Activated CD4-positive, alpha-beta T cell treated with anti-CD3 and anti-CD28 coated beads, Interleukin-2, amount 10 ng/mL, durations not matched to agents 7 days and 5 days (primary cell): ENCODE measurements at regions not wholly inside any gene's neighbourhood (a gene's known extent, or its start where the extent isn't known, plus 50 kb on each side); places are given as distances from the start of the nearest gene placed in this dataset.

Experiments
- CTCF ChIA-PET: fragments of 350-600 bp; sonication (Branson Sonifier 250); formaldehyde crosslinking; loops from one replicate; lab custom pipeline; 2021; ENCODE audit warnings: antibody characterized with exemption; lab: Charles Lee
- POLR2A ChIA-PET: fragments of 350-600 bp; sonication (Branson Sonifier 250); formaldehyde crosslinking; loops from one replicate; lab custom pipeline; 2021; ENCODE audit warnings: antibody characterized with exemption; lab: Charles Lee
- DNase-seq: peaks from one replicate; pipeline ENCODE4 v3.0.0-alpha.2; 2020
- H3K27ac Mint-ChIP-seq: one replicate; pipeline ENCODE4 v1.8.0; 2021; ENCODE audit warnings: mild to moderate bottlenecking, moderate library complexity, mixed read lengths
- H3K27me3 Mint-ChIP-seq: one replicate; pipeline ENCODE4 v1.8.0; 2021; ENCODE audit warnings: mixed read lengths
- H3K36me3 Mint-ChIP-seq: one replicate; pipeline ENCODE4 v1.8.0; 2021; ENCODE audit warnings: low read depth, mixed read lengths
- H3K4me1 Mint-ChIP-seq: one replicate; pipeline ENCODE4 v1.8.0; 2021; ENCODE audit warnings: mixed read lengths
- H3K4me3 Mint-ChIP-seq: one replicate; pipeline ENCODE4 v1.8.0; 2021; ENCODE audit warnings: mild to moderate bottlenecking, moderate library complexity, mixed read lengths
- H3K9me3 Mint-ChIP-seq: one replicate; pipeline ENCODE4 v1.8.0; 2021; ENCODE audit warnings: mixed read lengths

DNA sequence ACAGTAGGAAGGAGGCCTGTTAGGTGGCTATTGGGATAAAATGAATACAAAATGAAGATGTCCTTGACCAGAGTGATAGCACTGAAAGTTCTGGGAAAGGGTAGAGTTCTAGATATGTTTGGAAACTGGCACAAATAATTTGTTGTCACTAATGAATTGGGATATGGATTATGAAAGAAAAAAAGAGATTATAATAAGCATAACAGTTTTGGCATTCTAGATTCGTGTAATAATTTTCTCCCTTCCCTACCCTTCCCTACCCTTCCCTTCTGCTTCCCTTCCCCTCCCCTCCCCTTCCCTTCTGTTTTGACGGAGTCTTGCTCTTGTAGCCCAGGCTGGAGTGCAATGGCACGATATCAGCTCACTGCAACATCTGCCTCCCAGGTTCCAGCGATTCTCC is 271.0 kb upstream of the PRR20A start:
- ChIA-PET CTCF (no interaction called here), POLR2A (no interaction called here)
- no peaks in the 10 kb centered on the region for H3K36me3 Mint-ChIP-seq
- H3K4me3 Mint-ChIP-seq, result no peak overlapping the region
- no peaks in the 10 kb centered on the region for H3K27me3 Mint-ChIP-seq
- no peak for DNase-seq
- H3K4me1 Mint-ChIP-seq, result no peaks in the 10 kb centered on the region
- no peak overlapping the region for H3K27ac Mint-ChIP-seq
- H3K9me3 Mint-ChIP-seq, result peaks cover 2% of the 10 kb centered on the region

DNA sequence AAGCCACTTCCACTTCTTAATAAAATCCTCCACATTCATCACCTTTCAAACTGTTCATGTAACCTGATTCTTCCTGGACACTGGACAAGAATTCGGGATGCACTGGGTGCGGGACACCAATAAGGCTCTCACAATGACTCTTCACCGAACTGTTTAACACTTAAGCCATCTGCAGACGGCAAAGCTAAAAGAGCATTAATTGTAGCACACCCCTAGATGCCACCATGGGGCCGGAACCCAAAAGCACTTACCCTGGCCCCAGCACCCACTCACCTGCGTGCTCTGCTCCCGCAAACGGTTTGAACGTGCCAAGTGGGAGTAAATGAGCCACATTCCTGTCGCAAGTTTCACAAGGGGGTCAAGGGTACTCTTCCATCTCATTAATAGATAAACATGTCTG is 254.3 kb upstream of the PRR20A start:
- ChIA-PET CTCF (no interaction called here), POLR2A (no interaction called here)
- no peaks in the 10 kb centered on the region for H3K4me1 Mint-ChIP-seq
- no peaks in the 10 kb centered on the region for H3K27me3 Mint-ChIP-seq
- peaks cover 9% of the 10 kb centered on the region for H3K9me3 Mint-ChIP-seq
- no peaks in the 10 kb centered on the region for H3K36me3 Mint-ChIP-seq
- H3K4me3 Mint-ChIP-seq, result no peak overlapping the region
- no peak overlapping the region for H3K27ac Mint-ChIP-seq
- no peak for DNase-seq

DNA sequence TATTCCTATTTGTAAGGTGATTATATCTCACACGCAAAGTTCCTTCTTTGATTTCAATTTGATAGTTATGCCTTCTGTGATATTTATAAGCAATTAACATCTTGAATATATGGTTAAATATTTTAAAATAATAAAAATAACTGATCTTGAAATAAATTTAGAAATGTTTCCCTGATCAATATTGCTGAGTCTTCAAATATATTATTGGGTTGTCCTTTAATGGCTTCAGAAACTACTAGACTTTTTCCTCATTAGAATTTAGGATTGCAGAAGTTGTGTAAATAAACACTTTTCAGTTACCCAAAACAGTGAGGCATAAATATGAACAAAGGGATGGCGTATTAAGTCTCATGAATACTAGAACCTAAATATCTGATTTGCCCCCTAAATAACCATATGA is 252.3 kb upstream of the PRR20A start:
- Mint-ChIP-seq H3K27me3 (no peaks in the 10 kb centered on the region), H3K27ac (no peak overlapping the region), H3K4me1 (no peaks in the 10 kb centered on the region), H3K36me3 (no peaks in the 10 kb centered on the region), H3K9me3 (peaks cover 10% of the 10 kb centered on the region), H3K4me3 (no peak overlapping the region)
- DNase-seq, result no peak
- ChIA-PET POLR2A (no interaction called here), CTCF (no interaction called here)

DNA sequence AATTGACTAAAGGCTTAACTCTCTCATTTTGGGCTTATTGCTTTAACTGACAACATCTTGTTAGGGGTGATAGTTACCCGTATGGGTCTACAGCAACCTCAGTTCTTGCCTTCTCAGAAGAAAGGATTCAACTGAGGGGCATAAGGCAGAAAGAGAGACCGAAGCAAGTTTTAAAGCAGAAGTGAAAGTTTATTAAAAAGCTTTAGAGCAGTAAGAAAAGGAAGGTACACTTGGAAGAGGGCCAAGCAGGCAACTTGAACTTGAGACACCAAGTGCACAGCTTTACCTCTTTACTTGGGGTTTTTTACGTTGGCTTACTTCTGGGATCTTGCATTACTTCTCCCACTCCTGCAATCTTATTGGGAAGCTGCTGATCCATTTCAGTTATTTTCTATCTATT is 246.9 kb upstream of the PRR20A start:
- Mint-ChIP-seq H3K36me3 (no peaks in the 10 kb centered on the region), H3K4me1 (no peaks in the 10 kb centered on the region), H3K9me3 (peaks cover 4% of the 10 kb centered on the region), H3K27me3 (no peaks in the 10 kb centered on the region), H3K4me3 (no peak overlapping the region), H3K27ac (no peak overlapping the region)
- POLR2A ChIA-PET, result no interaction called here
- no peak for DNase-seq
- CTCF ChIA-PET, result no interaction called here

DNA sequence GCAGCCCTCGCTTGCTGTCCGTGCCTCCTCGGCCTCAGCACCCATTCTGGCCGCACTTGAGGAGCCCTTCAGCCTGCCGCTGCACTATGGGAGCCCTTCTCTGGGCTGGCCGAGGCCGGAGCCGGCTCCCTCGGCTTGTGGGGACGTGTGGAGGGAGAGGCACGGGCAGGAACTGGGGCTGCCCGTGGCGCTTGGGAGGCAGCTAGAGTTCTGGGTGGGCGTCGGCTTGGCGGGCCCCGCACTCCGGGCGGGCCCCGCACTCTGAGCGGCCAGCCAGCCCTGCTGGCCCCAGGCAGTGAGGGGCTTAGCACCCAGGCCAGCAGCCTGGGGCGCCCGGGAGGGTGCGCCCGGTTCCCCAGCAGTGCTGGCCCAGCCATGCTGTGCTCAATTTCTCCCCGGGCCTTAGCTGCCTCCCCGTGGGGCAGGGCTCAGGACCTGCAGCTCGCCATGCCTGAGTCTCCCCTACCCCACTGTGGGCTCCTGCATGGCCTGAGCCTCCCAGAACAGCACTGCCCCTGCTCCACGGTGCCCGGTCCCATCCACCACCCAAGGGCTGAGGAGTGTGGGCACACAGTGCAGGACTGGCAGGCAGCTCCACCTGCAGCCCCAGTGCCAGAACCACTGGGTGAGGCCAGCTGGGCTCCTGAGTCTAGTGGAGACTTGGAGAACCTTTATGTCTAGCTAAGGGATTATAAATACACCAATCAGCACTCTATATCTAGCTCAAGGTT is 240.0 kb upstream of the PRR20A start:
- H3K36me3 Mint-ChIP-seq, result no peaks in the 10 kb centered on the region
- H3K4me1 Mint-ChIP-seq, result no peaks in the 10 kb centered on the region
- H3K4me3 Mint-ChIP-seq, result no peak overlapping the region
- H3K27me3 Mint-ChIP-seq, result no peaks in the 10 kb centered on the region
- H3K9me3 Mint-ChIP-seq, result peaks cover 4% of the 10 kb centered on the region
- CTCF ChIA-PET, result no interaction called here
- no peak overlapping the region for H3K27ac Mint-ChIP-seq
- POLR2A ChIA-PET, result no interaction called here
- DNase-seq, result no peak

DNA sequence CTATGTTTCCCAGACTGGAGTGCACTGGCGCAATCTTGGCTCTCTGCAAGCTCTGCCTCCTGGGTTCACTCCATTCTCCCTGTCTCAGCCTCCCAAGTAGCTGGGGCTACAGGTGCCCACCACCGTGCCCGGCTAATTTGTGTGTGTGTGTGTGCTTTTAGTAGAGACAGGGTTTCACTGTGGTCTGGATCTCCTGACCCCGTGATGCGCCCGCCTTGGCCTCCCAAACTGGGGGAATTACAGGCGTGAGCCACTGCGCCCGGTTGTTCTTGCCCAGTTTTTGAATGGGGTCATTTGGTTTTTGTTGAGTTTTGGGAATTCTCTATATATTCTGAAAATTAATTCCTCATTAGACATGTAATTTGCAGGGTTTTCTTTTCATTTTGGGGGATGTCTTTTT is 238.4 kb upstream of the PRR20A start:
- ChIA-PET POLR2A (no interaction called here), CTCF (no interaction called here)
- no peak for DNase-seq
- Mint-ChIP-seq H3K36me3 (no peaks in the 10 kb centered on the region), H3K9me3 (peaks cover 4% of the 10 kb centered on the region), H3K27ac (no peak overlapping the region), H3K4me3 (no peak overlapping the region), H3K4me1 (no peaks in the 10 kb centered on the region), H3K27me3 (no peaks in the 10 kb centered on the region)

DNA sequence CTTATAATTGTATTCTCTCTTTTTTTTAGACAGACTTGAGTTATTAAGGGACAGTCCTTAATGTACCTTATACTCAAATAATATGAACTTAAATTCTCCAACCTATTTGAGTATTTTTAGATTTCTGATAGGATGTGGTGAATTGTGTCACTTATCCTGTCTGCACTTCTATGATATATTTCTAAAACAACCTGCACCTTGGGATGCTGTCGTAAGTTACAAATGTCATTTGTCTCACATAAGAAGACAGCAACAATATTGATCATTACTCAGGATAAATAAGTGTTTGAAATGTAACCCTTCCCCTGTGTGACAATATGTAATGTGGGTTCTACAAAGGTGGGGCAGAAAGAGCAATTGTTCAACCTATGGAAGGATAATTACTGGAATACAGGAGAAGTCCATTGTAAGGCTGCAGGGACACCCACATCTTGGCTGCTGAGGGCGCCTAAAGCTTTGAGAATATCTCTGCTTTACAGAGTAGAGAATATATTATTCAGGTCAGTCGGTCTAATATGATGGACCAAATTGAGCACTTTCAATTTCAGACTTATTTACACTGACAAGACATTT is 236.9 kb upstream of the PRR20A start:
- POLR2A ChIA-PET, result no interaction called here
- H3K27ac Mint-ChIP-seq, result no peak overlapping the region
- no peak overlapping the region for H3K4me3 Mint-ChIP-seq
- CTCF ChIA-PET, result no interaction called here
- no peaks in the 10 kb centered on the region for H3K27me3 Mint-ChIP-seq
- H3K36me3 Mint-ChIP-seq, result no peaks in the 10 kb centered on the region
- DNase-seq, result no peak
- peaks cover 4% of the 10 kb centered on the region for H3K9me3 Mint-ChIP-seq
- H3K4me1 Mint-ChIP-seq, result no peaks in the 10 kb centered on the region

DNA sequence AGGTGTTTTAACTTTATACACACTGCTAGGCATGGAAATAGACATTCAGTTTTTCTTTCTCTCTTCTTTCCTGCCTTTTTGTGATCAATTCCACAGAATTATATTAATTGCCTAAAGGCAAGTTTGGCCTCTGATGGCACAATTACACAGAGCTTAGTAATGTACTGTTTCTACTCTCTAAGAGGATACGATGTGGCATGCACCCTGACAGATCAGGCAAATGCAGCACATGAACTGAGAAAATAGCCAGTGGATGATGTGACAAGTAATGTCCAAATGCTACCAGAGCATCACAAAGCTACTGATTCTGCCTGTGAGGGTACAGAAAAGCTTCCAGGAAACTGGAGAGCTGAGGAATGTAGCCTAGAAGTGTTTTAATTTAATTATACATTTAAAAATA is 233.8 kb upstream of the PRR20A start:
- CTCF ChIA-PET, result no interaction called here

DNA sequence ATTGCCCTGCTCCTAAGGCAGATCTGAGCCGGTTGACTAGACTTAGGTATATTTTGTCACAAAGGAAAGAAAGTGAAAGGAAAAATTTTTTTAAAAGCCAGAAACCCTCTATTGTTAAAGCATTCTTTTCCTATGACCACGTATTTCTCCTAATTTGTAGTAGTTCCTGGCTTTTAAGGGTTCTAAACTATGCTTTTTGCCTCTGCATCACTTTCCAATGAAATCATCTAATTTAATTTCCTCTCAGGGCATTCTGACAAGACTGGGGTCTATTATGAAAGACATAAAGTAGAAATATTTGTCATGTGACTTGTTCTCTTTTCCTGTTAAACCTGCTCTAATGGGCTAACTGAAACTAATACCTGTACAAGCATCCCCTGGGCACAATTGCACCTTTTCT is 233.0 kb upstream of the PRR20A start:
- DNase-seq, result no peak
- CTCF ChIA-PET, result no interaction called here
- H3K4me3 Mint-ChIP-seq, result no peak overlapping the region
- H3K9me3 Mint-ChIP-seq, result no peaks in the 10 kb centered on the region
- POLR2A ChIA-PET, result no interaction called here
- H3K4me1 Mint-ChIP-seq, result no peaks in the 10 kb centered on the region
- no peaks in the 10 kb centered on the region for H3K36me3 Mint-ChIP-seq
- no peak overlapping the region for H3K27ac Mint-ChIP-seq
- H3K27me3 Mint-ChIP-seq, result no peaks in the 10 kb centered on the region

More for the DNA sequence above, 233.8 kb upstream of the PRR20A start:
- Mint-ChIP-seq H3K27ac (no peak overlapping the region), H3K36me3 (no peaks in the 10 kb centered on the region), H3K4me3 (no peak overlapping the region), H3K27me3 (no peaks in the 10 kb centered on the region), H3K9me3 (no peaks in the 10 kb centered on the region), H3K4me1 (no peaks in the 10 kb centered on the region)
- DNase-seq, result no peak
- POLR2A ChIA-PET, result no interaction called here

DNA sequence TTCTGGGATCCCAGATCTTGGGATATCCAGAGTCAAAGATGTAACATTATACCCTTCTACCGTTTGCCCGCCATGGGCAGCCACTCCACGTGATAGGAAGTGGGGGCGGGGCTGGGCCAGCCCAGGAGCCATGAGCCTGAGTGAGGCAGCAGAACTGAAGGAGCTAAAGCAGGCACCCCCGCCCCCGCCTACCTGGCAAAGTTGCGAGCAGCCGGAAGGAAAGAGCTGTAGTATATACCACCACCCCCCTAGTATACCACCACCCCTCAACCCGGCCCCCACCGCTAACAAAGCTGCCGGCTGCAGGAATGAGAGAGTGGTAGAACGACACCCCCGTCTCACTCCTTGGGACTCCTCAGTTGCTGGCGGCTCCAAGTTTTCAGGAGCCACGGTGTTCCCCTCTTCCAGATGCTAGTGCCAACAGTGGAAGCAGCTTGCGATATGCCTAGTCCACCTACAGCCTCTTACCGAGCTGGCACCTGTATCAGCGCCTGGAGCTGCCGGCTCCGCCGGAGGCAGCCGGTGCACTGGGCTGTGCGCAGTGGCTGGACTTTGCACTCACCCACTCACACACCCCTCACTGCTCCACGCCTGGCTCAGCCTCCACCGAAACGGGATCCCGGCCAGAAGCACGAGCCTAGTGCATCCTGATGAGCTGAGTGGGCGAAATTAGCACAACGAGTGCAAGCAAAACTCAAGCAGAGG is 230.7 kb upstream of the PRR20A start:
- CTCF ChIA-PET, result no interaction called here
- no peaks in the 10 kb centered on the region for H3K36me3 Mint-ChIP-seq
- H3K9me3 Mint-ChIP-seq, result peaks cover 2% of the 10 kb centered on the region
- no peaks in the 10 kb centered on the region for H3K27me3 Mint-ChIP-seq
- no peak overlapping the region for H3K27ac Mint-ChIP-seq
- H3K4me3 Mint-ChIP-seq, result no peak overlapping the region
- POLR2A ChIA-PET, result no interaction called here
- no peaks in the 10 kb centered on the region for H3K4me1 Mint-ChIP-seq
- DNase-seq, result no peak

DNA sequence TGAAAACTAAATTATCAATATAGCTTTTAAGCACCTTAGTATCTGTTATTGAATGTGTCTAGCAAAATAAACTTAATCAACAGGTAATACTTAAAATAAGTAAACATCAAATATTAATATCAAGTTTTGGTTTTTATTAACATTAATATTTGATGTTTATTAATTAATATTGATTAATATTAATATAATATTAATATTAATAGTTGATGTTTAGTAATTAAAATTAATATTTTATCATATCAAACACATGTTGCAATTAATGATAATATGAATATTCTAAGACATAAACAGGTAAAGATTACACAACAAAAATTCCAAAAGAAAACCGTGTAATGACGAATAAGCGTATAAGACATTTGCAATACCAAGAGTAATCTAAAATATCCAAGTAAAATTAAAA is 222.8 kb upstream of the PRR20A start:
- POLR2A ChIA-PET, result no interaction called here
- Mint-ChIP-seq H3K36me3 (no peaks in the 10 kb centered on the region), H3K27ac (no peak overlapping the region), H3K4me1 (no peaks in the 10 kb centered on the region), H3K4me3 (no peak overlapping the region), H3K27me3 (no peaks in the 10 kb centered on the region), H3K9me3 (peaks cover 8% of the 10 kb centered on the region)
- CTCF ChIA-PET, result no interaction called here
- DNase-seq, result no peak

DNA sequence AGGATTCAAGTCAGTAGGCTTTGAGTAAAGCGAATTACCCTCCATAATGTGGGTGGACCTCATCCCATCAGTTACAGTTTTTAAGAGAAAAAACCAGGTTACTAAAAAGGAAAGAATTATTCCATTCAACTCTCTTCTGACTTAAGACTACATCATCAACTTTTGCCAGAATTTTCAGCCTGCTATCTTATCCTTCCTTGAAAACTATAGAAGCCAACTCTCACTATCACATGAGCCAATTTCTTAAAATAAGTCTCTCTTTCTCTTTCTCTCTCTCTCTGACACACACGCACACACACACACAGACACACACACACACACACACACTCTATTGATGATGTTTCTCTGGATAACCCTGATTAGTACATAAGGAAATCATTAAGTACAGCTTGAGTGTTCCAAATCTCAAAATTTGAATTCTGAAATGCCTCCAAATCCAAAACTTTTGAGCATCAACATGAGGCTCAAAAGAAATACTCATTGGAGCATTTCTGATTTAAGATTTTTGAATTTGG is 217.0 kb upstream of the PRR20A start:
- DNase-seq, result no peak
- Mint-ChIP-seq H3K4me1 (no peaks in the 10 kb centered on the region), H3K27ac (no peak overlapping the region), H3K36me3 (no peaks in the 10 kb centered on the region), H3K4me3 (no peak overlapping the region), H3K27me3 (no peaks in the 10 kb centered on the region), H3K9me3 (no peaks in the 10 kb centered on the region)
- ChIA-PET CTCF (no interaction called here), POLR2A (no interaction called here)

DNA sequence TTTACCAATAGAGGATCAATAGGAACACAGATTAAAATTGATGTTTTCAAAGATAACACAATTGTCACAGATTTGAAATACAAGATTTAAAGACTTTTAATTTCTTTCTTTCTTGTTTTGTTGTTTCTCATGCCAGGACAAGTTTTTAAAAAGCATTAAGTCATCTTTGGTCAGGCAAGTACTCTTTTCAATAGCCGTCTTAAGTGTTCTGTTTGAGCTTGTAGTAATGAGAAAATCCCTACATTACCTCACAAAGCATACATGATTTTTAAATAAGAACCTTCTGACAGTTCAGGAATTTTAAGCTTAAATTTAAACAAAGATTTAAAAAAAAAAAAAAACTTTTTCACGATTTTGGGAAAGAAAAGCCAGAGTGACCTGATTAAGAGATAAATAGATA is 216.3 kb upstream of the PRR20A start:
- H3K9me3 Mint-ChIP-seq, result no peaks in the 10 kb centered on the region
- H3K27ac Mint-ChIP-seq, result no peak overlapping the region
- no peak for DNase-seq
- no peak overlapping the region for H3K4me3 Mint-ChIP-seq
- POLR2A ChIA-PET, result no interaction called here
- no peaks in the 10 kb centered on the region for H3K36me3 Mint-ChIP-seq
- CTCF ChIA-PET, result no interaction called here
- no peaks in the 10 kb centered on the region for H3K4me1 Mint-ChIP-seq
- H3K27me3 Mint-ChIP-seq, result no peaks in the 10 kb centered on the region
